SJCRH30 (cell line): ENCODE measurements at regions not wholly inside any gene's neighbourhood (a gene's known extent, or its start where the extent isn't known, plus 50 kb on each side); places are given as distances from the start of the nearest gene placed in this dataset.

Experiments
- DNase-seq, 2 experiments: peaks; one replicate each; pipeline ENCODE4 v3.0.0-alpha.2; 2015 to 2020
- H3K27ac ChIP-seq: fragments of 250-450 bp; sonication (Bioruptor Pico); 2 replicates; pipeline ENCODE4 v1.5.1; 2020; ENCODE audit warnings: mild to moderate bottlenecking, moderate library complexity
- H3K27me3 ChIP-seq: fragments of 250-450 bp; sonication (Bioruptor Pico); 2 replicates; pipeline ENCODE4 v1.5.1; 2020; ENCODE audit warnings: mild to moderate bottlenecking, moderate library complexity
- H3K36me3 ChIP-seq: fragments of 250-450 bp; sonication (Bioruptor Pico); 2 replicates; pipeline ENCODE4 v1.5.1; 2020; ENCODE audit warnings: mild to moderate bottlenecking, moderate library complexity
- H3K4me1 ChIP-seq: fragments of 250-450 bp; sonication (Bioruptor Pico); 2 replicates; pipeline ENCODE4 v1.5.1; 2020; ENCODE audit warnings: mild to moderate bottlenecking, moderate library complexity
- H3K4me3 ChIP-seq: fragments of 250-450 bp; sonication (Bioruptor Pico); 2 replicates; pipeline ENCODE4 v1.5.1; 2020; ENCODE audit warnings: mild to moderate bottlenecking, moderate library complexity
- H3K9me3 ChIP-seq: fragments of 250-450 bp; sonication (Bioruptor Pico); replicated peaks from 2 replicates; pipeline ENCODE4 v1.5.1; 2020; ENCODE audit warnings: mild to moderate bottlenecking, moderate library complexity

GRCh38 chr13:97548138-97548537 is 114.2 kb downstream of the RAP2A start:
- DNase-seq, result no peak
- H3K27ac ChIP-seq, result no peak overlapping the region
- H3K9me3 ChIP-seq, result no peaks in the 10 kb centered on the region
- no peaks in the 10 kb centered on the region for H3K4me1 ChIP-seq
- H3K4me3 ChIP-seq, result no peak overlapping the region
- H3K27me3 ChIP-seq, result no peaks in the 10 kb centered on the region
- H3K36me3 ChIP-seq, result no peaks in the 10 kb centered on the region

- Histone ChIP-seq H3K27me3 (no peaks in the 10 kb centered on the region), H3K27ac (no peak overlapping the region), H3K9me3 (no peaks in the 10 kb centered on the region), H3K36me3 (no peaks in the 10 kb centered on the region), H3K4me1 (no peaks in the 10 kb centered on the region), H3K4me3 (no peak overlapping the region)
- DNase-seq, result no peak
Measured at GRCh38 chr13:97548711-97549110, 114.7 kb downstream of the RAP2A start.

GRCh38 chr13:97549201-97549600 is 115.2 kb downstream of the RAP2A start:
- no peak overlapping the region for H3K4me3 ChIP-seq
- H3K27me3 ChIP-seq, result no peaks in the 10 kb centered on the region
- H3K4me1 ChIP-seq, result no peaks in the 10 kb centered on the region
- H3K36me3 ChIP-seq, result no peaks in the 10 kb centered on the region
- H3K27ac ChIP-seq, result no peak overlapping the region
- DNase-seq, result no peak
- no peaks in the 10 kb centered on the region for H3K9me3 ChIP-seq

GRCh38 chr13:97554496-97554895 is 120.5 kb downstream of the RAP2A start:
- Histone ChIP-seq H3K27me3 (no peaks in the 10 kb centered on the region), H3K4me1 (no peaks in the 10 kb centered on the region), H3K9me3 (no peaks in the 10 kb centered on the region), H3K4me3 (no peak overlapping the region), H3K27ac (no peak overlapping the region), H3K36me3 (no peaks in the 10 kb centered on the region)
- DNase-seq, result no peak

- Histone ChIP-seq H3K27ac (no peak overlapping the region), H3K9me3 (no peaks in the 10 kb centered on the region), H3K27me3 (no peaks in the 10 kb centered on the region), H3K4me1 (no peaks in the 10 kb centered on the region), H3K36me3 (no peaks in the 10 kb centered on the region), H3K4me3 (no peak overlapping the region)
- no peak for DNase-seq
Measured at GRCh38 chr13:97555034-97555433, 121.1 kb downstream of the RAP2A start.

- H3K27me3 ChIP-seq, result no peaks in the 10 kb centered on the region
- DNase-seq, result no peak
- no peaks in the 10 kb centered on the region for H3K9me3 ChIP-seq
- H3K4me3 ChIP-seq, result no peak overlapping the region
- H3K4me1 ChIP-seq, result no peaks in the 10 kb centered on the region
- no peaks in the 10 kb centered on the region for H3K36me3 ChIP-seq
- H3K27ac ChIP-seq, result no peak overlapping the region
Measured at GRCh38 chr13:97559030-97559429, 125.1 kb downstream of the RAP2A start.

- H3K36me3 ChIP-seq, result no peaks in the 10 kb centered on the region
- H3K27ac ChIP-seq, result no peak overlapping the region
- H3K4me1 ChIP-seq, result no peaks in the 10 kb centered on the region
- no peaks in the 10 kb centered on the region for H3K9me3 ChIP-seq
- no peak for DNase-seq
- no peaks in the 10 kb centered on the region for H3K27me3 ChIP-seq
- no peak overlapping the region for H3K4me3 ChIP-seq
Measured at GRCh38 chr13:97559981-97560380, 126.0 kb downstream of the RAP2A start.

- Histone ChIP-seq H3K9me3 (no peaks in the 10 kb centered on the region), H3K4me1 (no peaks in the 10 kb centered on the region), H3K27me3 (no peaks in the 10 kb centered on the region), H3K27ac (no peak overlapping the region), H3K36me3 (no peaks in the 10 kb centered on the region), H3K4me3 (no peak overlapping the region)
- no peak for DNase-seq
Measured at GRCh38 chr13:97561182-97561581, 127.2 kb downstream of the RAP2A start.

GRCh38 chr13:97562962-97563361 is 129.0 kb downstream of the RAP2A start:
- H3K27me3 ChIP-seq, result no peaks in the 10 kb centered on the region
- no peak overlapping the region for H3K27ac ChIP-seq
- no peak for DNase-seq

GRCh38 chr13:97564956-97565355 is 131.0 kb downstream of the RAP2A start:
- no peaks in the 10 kb centered on the region for H3K27me3 ChIP-seq
- H3K36me3 ChIP-seq, result no peaks in the 10 kb centered on the region
- no peaks in the 10 kb centered on the region for H3K9me3 ChIP-seq
- H3K4me1 ChIP-seq, result no peaks in the 10 kb centered on the region
- H3K4me3 ChIP-seq, result no peak overlapping the region
- H3K27ac ChIP-seq, result no peak overlapping the region
- DNase-seq, result no peak

More at GRCh38 chr13:97562962-97563361, 129.0 kb downstream of the RAP2A start:
- Histone ChIP-seq H3K36me3 (no peaks in the 10 kb centered on the region), H3K4me3 (no peak overlapping the region), H3K9me3 (no peaks in the 10 kb centered on the region), H3K4me1 (no peaks in the 10 kb centered on the region)

GRCh38 chr13:97565906-97566305 is 131.9 kb downstream of the RAP2A start:
- Histone ChIP-seq H3K27me3 (no peaks in the 10 kb centered on the region), H3K4me1 (no peaks in the 10 kb centered on the region), H3K27ac (no peak overlapping the region), H3K4me3 (no peak overlapping the region), H3K9me3 (no peaks in the 10 kb centered on the region), H3K36me3 (no peaks in the 10 kb centered on the region)
- no peak for DNase-seq

GRCh38 chr13:97566907-97567306 is 132.9 kb downstream of the RAP2A start:
- no peaks in the 10 kb centered on the region for H3K9me3 ChIP-seq
- H3K36me3 ChIP-seq, result no peaks in the 10 kb centered on the region
- no peaks in the 10 kb centered on the region for H3K4me1 ChIP-seq
- no peaks in the 10 kb centered on the region for H3K27me3 ChIP-seq
- DNase-seq, result peak; percentile 13 to 27
- no peak overlapping the region for H3K4me3 ChIP-seq
- H3K27ac ChIP-seq, result no peak overlapping the region

- H3K27me3 ChIP-seq, result no peaks in the 10 kb centered on the region
- no peaks in the 10 kb centered on the region for H3K4me1 ChIP-seq
- no peak overlapping the region for H3K4me3 ChIP-seq
- no peaks in the 10 kb centered on the region for H3K36me3 ChIP-seq
- no peaks in the 10 kb centered on the region for H3K9me3 ChIP-seq
- peak in 1 of 2 experiments; percentile 2 for DNase-seq
- H3K27ac ChIP-seq, result no peak overlapping the region
Measured at GRCh38 chr13:97567510-97568243, 133.7 kb downstream of the RAP2A start.

- Histone ChIP-seq H3K36me3 (no peaks in the 10 kb centered on the region), H3K4me3 (no peak overlapping the region), H3K9me3 (no peaks in the 10 kb centered on the region), H3K4me1 (no peaks in the 10 kb centered on the region), H3K27me3 (no peaks in the 10 kb centered on the region), H3K27ac (no peak overlapping the region)
- no peak for DNase-seq
Measured at GRCh38 chr13:97568850-97569249, 134.9 kb downstream of the RAP2A start.

GRCh38 chr13:97569841-97570240 is 135.9 kb downstream of the RAP2A start:
- Histone ChIP-seq H3K36me3 (no peaks in the 10 kb centered on the region), H3K4me1 (no peaks in the 10 kb centered on the region)
- DNase-seq, result peak; percentile 3 to 36

GRCh38 chr13:97570442-97570841 is 136.5 kb downstream of the RAP2A start:
- Histone ChIP-seq H3K4me3 (no peak overlapping the region), H3K27ac (no peak overlapping the region), H3K27me3 (no peaks in the 10 kb centered on the region), H3K9me3 (no peaks in the 10 kb centered on the region), H3K4me1 (no peaks in the 10 kb centered on the region), H3K36me3 (no peaks in the 10 kb centered on the region)
- no peak for DNase-seq

More at GRCh38 chr13:97569841-97570240, 135.9 kb downstream of the RAP2A start:
- no peaks in the 10 kb centered on the region for H3K27me3 ChIP-seq
- no peaks in the 10 kb centered on the region for H3K9me3 ChIP-seq
- no peak overlapping the region for H3K4me3 ChIP-seq
- no peak overlapping the region for H3K27ac ChIP-seq
